EL (cell line): ENCODE measurements at regions not wholly inside any gene's neighbourhood (a gene's known extent, or its start where the extent isn't known, plus 50 kb on each side); places are given as distances from the start of the nearest gene placed in this dataset.
"Not testable (repeated sequence)": the region's sequence is repeated elsewhere in the genome, so short reads cannot be mapped to it uniquely, and the experiment has no call there.

ENCODE experiments used
- DNase-seq: peaks from one replicate; pipeline ENCODE4 v3.0.0-alpha.2; 2016

DNA sequence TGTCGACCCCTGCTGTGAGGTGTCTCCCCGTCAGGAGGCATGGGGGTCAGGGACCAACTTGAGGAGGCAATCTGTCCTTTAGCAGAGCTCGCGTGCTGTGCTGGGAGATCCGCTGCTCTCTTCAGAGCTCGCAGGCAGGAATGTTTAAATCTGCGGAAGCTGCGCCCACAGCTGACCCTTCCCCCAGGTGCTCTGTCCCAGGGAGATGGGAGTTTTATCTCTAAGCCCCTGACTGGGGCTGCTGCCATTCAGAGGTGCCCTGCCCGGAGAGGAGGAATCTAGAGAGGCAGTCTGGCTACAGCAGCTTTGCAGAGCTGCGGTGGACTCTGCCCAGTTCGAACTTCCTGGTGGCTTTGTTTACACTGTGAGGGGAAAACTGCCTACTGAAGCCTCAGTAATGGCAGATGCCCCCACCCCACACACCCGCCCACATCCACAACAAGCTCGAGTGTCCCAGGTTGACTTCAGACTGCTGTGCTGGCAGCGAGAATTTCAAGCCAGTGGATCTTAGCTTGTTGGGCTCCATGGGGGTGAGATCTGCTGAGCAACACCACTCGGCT lies 133.1 kb downstream of the CENPC start:
- DNase-seq, result not testable (repeated sequence)

GRCh38 chr4:67403342-67403741 lies 142.0 kb downstream of the CENPC start:
- no peak for DNase-seq

DNA sequence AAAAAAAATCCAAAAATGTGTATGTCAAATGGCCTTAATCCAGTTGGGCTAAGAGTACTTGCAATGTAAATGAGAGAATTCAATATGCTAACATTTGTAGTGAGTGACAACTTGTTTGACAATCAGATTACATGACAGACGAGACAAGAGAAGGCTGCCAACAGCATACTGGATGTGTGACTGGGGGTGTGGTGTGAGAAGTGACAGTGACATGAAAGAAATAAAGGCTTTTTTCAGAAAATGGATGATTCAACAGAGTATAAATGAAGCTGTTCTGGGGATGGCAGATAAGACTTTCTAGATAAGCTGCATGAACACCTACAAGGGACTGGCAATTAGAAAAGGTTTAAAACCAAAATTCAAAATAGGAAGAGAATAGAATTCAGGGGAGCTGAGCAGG lies 143.4 kb downstream of the CENPC start:
- no peak for DNase-seq

- no peak for DNase-seq
These were observed 147.4 kb downstream of the CENPC start for GRCh38 chr4:67397931-67398330.

DNA sequence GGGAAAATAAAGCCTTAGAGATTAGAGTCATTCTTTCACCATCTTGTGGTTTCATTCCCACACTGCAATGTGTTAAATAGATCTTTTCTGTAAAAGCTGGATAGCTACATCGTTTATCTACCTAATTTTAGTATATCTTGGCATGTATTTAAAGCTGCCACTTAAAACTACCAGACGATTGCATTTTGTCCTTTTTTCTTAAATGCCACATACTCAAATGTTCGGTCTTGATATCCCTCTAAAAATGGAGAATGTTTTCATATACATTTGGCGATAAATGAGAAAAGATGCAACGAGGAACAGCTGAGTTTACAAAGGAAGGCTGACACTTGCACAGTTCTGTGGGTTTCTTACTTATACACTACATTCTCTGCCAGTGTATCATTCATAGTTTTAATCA lies 148.3 kb downstream of the CENPC start:
- no peak for DNase-seq

DNA sequence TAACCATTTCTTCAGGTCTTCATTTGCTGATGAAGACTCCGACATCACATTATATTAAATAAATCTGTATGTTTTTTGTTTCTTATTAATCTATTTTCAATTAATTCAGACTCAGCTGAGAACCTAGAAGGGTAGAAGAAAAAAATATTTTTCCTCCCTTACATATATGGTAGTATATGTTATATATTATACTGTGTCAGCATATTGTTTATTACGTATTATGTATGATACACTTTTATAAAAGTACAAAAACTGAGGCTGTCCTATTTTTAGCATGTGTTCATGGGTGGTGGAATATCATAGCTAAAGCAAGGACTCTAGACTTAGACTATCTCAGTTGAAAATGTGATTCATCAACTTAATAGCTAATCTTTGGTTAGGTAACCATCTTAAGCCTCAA lies 149.3 kb downstream of the CENPC start:
- DNase-seq, result no peak

GRCh38 chr4:67394879-67395278 lies 150.4 kb downstream of the CENPC start:
- no peak for DNase-seq

DNA sequence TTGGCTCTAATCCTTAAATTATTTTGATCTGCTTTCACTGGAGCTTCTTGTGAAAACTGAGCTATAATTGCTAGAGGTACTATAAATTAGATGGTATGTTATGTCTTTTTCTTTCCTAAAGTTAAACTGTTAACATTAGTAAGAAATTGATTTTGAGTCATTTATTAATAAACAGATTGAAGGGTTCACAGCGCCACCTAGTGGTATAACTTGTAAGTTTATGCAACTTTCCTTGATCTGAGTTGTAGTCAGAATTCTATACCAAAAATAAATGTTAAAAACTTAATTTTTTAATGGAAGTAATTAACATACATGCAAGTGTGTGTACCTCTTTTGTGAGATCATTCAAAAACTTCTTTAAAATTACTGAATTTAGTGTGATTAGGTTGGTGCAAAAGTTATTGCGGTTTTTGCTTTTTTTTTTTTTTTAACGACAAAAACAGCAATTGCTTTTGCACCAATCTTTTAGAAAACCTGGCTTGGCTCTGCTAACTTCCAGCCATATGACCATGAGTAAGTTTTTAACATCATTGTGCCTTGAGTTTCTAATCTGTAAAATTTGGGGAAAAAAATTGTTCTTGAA lies 151.5 kb downstream of the CENPC start:
- DNase-seq, result peak; percentile 38

DNA sequence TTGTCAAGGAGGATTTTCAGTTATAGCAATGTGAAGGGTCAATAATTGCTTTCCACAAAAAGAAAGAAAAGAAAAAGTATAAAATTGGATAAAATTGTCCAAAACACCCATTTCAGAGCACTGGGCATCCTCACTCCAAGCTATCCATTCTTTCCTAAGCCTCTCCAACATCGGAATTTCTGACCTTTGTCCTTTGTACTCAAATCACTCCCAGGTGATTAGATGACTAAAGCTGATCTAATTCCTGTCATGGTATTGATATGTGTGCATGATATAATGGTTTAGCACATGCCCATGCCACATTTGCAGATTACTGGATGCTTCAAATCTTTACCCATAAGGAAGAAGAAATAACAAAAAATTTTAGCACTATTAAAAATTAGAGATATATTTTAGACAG lies 152.3 kb downstream of the CENPC start:
- DNase-seq, result no peak

GRCh38 chr4:67381406-67381804 lies 163.9 kb downstream of the CENPC start:
- DNase-seq, result not testable (repeated sequence)

- DNase-seq, result not testable (repeated sequence)
These were observed 164.4 kb downstream of the CENPC start for GRCh38 chr4:67380702-67381405.

DNA sequence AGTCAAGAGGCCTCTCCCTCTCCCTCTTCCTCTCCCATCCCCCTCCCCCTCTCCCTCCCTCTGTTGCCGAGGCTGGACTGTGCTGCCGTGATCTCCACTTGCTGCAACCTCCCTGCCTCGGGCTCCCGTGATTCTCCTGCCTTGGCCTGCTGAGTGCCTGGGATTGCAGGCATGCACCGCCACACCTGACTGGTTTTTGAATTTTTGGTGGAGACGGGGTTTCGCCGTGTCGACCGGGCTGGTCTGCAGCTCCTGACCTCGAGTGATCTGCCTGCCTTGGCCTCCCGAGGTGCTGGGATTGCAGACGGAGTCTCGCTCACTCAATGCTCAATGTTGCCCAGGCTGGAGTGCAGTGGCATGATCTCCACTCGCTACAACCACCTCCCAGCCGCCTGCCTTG lies 165.1 kb downstream of the CENPC start:
- no peak for DNase-seq

GRCh38 chr4:67375291-67375690 lies 170.0 kb downstream of the CENPC start:
- DNase-seq, result no peak

- no peak for DNase-seq
These were observed 173.7 kb downstream of the CENPC start for GRCh38 chr4:67371615-67372014.

DNA sequence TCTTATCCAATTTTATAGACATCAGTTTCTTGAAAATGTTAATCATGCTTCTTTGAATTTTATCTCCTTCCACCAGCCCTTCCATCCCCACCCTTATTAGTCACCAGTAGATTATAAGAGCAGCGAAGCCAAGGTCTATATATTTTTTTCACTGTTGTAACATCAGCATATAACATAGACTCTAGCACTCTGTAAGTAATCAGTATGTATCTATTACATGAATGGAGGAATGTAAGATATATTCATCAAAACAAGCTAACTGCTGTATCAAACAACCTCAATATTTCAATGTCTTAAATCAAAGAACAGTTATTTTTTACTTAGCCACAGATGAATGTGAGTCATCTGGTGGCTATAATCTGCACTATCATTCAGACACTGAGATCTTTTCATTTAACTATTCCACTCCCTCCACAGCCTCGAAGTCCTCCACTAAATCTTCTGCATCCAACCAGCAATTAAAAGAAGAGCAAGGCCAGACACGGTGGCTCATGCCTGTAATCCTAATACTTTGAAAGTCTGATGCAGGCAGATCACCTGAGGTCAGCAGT lies 178.9 kb downstream of the CENPC start:
- peak; percentile 2 for DNase-seq

GRCh38 chr4:67365661-67366245 lies 179.6 kb downstream of the CENPC start:
- no peak for DNase-seq

- no peak for DNase-seq
These were observed 189.5 kb downstream of the CENPC start for GRCh38 chr4:67355806-67356205.

DNA sequence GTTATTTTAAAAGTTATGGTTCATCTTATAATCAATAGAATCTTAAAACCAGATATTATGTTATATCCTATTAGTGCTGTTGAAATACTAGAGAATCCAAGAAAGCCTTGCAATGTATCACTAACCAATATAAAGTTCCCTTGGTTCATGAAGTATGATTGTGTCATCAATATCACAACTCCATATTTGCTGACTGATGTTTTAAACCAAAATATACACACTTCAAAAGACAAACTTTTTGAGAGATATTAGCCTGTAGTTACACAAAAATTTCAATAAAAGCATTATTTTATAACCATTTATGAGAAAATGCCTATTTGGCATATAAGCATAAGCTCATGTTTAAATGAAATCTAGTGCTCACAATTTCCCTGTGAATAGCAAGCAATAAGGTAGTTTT lies 198.6 kb downstream of the CENPC start:
- DNase-seq, result no peak

DNA sequence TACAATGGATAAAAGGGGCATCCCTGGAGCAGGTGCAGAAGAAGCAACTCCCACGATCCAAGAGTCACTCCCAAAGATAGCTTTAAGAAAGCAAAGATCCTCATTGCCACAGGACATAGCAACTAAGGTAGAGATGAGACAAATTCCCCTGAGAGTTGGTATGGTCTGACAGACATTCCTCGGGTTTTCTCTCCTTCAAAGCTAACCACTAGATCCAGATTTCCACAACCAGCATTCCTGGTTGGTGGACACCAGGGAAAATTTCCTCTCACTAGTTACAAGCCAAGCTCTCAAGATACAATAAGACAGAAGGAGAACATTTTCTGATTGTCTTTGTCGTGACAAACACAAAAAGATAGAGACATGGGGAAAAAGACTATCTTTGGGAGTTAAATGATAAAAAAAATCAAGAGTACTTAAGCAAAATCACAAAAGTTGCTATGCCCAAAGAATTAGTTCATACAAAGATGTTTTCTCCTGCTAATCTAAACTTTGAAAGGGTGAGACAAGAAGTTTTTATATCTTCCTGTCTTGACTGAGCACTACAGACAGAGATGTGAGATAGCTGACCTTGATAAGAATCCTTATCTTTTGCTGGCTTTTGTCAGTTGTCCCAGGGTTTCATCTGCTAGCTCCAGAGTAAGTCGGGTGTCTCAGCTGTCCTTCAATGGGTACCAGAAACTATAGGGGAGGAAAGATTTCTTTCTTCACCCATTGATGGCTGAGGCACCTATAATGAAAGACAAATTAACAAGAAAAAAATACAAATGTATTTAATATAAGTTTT lies 200.5 kb downstream of the CENPC start:
- DNase-seq, result no peak

DNA sequence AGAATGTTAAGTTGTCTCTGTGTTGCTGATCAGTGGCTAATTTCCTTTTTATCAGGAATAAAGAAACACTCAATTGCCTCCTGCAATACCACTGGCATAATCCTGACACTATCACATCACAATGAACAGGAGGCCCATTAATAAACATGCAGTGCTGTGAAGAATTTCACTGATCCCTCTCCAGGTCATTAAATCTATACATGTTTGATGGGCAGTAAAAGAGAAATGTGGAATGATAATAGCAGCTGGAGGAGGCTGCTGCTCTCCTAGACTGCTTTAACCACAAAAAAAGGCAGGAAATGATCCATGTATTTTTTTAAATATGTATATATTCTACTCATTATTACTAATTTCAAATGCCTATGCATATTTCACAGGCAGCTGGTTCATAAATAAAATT lies 202.1 kb downstream of the CENPC start:
- no peak for DNase-seq

DNA sequence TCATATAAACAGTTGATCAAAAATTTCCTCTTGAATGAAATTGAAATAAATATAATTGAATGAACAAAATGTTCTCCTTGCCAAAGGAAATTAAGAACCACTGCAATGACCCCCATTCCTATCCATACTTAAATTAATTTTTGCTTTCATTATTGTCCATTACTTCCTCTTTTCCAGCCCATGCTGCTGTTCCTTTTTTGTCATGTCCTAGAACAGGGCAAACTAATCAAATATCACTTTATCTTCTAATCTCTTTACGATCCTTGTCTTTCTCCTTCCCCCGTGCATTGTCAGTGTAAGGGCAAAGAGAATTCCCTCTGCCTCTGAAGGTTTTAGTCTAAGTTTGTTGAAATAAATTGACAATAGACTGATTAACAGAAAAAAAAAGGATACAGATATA lies 203.0 kb downstream of the CENPC start:
- DNase-seq, result no peak

GRCh38 chr4:67333664-67334063 lies 211.6 kb downstream of the CENPC start:
- no peak for DNase-seq

- peak; percentile 4 for DNase-seq
These were observed 212.7 kb downstream of the CENPC start for GRCh38 chr4:67332627-67333026.
